ENCODE measurements at regions not wholly inside any gene's neighbourhood (a gene's known extent, or its start where the extent isn't known, plus 50 kb on each side); places are given as distances from the start of the nearest gene placed in this dataset.
A peak's percentile ranks its signal among the peaks of the same experiment; 100 is the strongest.

GRCh38 chr7:133132906-133133305, 51.0 kb upstream of the CHCHD3 start:
- TF ChIP-seq CTCF (IDR thresholded peaks at IDR 0.05; ENCODE audit: low read length, missing control alignments), result no peak
- DNase-seq (ENCODE audit: low read depth), result no peak
- no peak overlapping the region for H3K4me3 ChIP-seq (replicated peaks; ENCODE audit: low read depth, low read length)

GRCh38 chr7:133134810-133135209, 52.9 kb upstream of the CHCHD3 start:
- no peak for TF ChIP-seq CTCF (IDR thresholded peaks at IDR 0.05; ENCODE audit: low read length, missing control alignments)

GRCh38 chr7:133135451-133135850, 53.6 kb upstream of the CHCHD3 start:
- no peak overlapping the region for H3K4me3 ChIP-seq (replicated peaks; ENCODE audit: low read depth, low read length)
- no peak for DNase-seq (ENCODE audit: low read depth)
- TF ChIP-seq CTCF (IDR thresholded peaks at IDR 0.05; ENCODE audit: low read length, missing control alignments), result no peak

More at GRCh38 chr7:133134810-133135209, 52.9 kb upstream of the CHCHD3 start:
- no peak for DNase-seq (ENCODE audit: low read depth)
- H3K4me3 ChIP-seq (replicated peaks; ENCODE audit: low read depth, low read length), result no peak overlapping the region

GRCh38 chr7:133139350-133139749, 57.5 kb upstream of the CHCHD3 start:
- TF ChIP-seq CTCF (IDR thresholded peaks at IDR 0.05; ENCODE audit: low read length, missing control alignments), result peak; percentile 38
- peak; percentile 73 for DNase-seq (ENCODE audit: low read depth)
- H3K4me3 ChIP-seq (replicated peaks; ENCODE audit: low read depth, low read length), result no peak overlapping the region

- no peak overlapping the region for H3K4me3 ChIP-seq (replicated peaks; ENCODE audit: low read depth, low read length)
- DNase-seq (ENCODE audit: low read depth), result no peak
- TF ChIP-seq CTCF (IDR thresholded peaks at IDR 0.05; ENCODE audit: low read length, missing control alignments), result no peak
Observed at GRCh38 chr7:133139801-133140200, 57.9 kb upstream of the CHCHD3 start.

GRCh38 chr7:133140994-133141595, 59.2 kb upstream of the CHCHD3 start:
- no peak for DNase-seq (ENCODE audit: low read depth)
- H3K4me3 ChIP-seq (replicated peaks; ENCODE audit: low read depth, low read length), result no peak overlapping the region
- TF ChIP-seq CTCF (IDR thresholded peaks at IDR 0.05; ENCODE audit: low read length, missing control alignments), result no peak

- no peak overlapping the region for H3K4me3 ChIP-seq (replicated peaks; ENCODE audit: low read depth, low read length)
- no peak for DNase-seq (ENCODE audit: low read depth)
- TF ChIP-seq CTCF (IDR thresholded peaks at IDR 0.05; ENCODE audit: low read length, missing control alignments), result no peak
Observed at GRCh38 chr7:133150760-133151159, 68.9 kb upstream of the CHCHD3 start.

All from fibroblast of pulmonary artery (primary cell).